Smooth muscle cell of the brain vasculature (primary cell): ENCODE measurements at regions not wholly inside any gene's neighbourhood (a gene's known extent, or its start where the extent isn't known, plus 50 kb on each side); places are given as distances from the start of the nearest gene placed in this dataset.
A peak's percentile ranks its signal among the peaks of the same experiment; 100 is the strongest.
"Not testable (repeated sequence)": the region's sequence is repeated elsewhere in the genome, so short reads cannot be mapped to it uniquely, and the experiment has no call there.

ENCODE experiments used
- DNase-seq: peaks from one replicate; pipeline ENCODE4 v3.0.0-alpha.2; 2012; ENCODE audit warnings: low read depth, low spot score

GRCh38 chr7:131861620-131862346, 305.4 kb upstream of the PODXL start:
- peak; percentile 18 for DNase-seq

GRCh38 chr7:131859147-131859821, 302.9 kb upstream of the PODXL start:
- peak; percentile 57 for DNase-seq

- DNase-seq: no peak
Observed at GRCh38 chr7:131858611-131859010, 302.2 kb upstream of the PODXL start.

- DNase-seq: no peak
Observed at GRCh38 chr7:131849472-131849871, 293.0 kb upstream of the PODXL start.

- no peak for DNase-seq
Observed at GRCh38 chr7:131848033-131848432, 291.6 kb upstream of the PODXL start.

GRCh38 chr7:131845573-131846314, 289.3 kb upstream of the PODXL start:
- no peak for DNase-seq

- no peak for DNase-seq
Observed at GRCh38 chr7:131844369-131844768, 287.9 kb upstream of the PODXL start.

GRCh38 chr7:131843898-131844331, 287.5 kb upstream of the PODXL start:
- DNase-seq: no peak

- no peak for DNase-seq
Observed at GRCh38 chr7:131839967-131840690, 283.7 kb upstream of the PODXL start.

GRCh38 chr7:131836733-131837132, 280.3 kb upstream of the PODXL start:
- no peak for DNase-seq

GRCh38 chr7:131835141-131835540, 278.7 kb upstream of the PODXL start:
- no peak for DNase-seq

- no peak for DNase-seq
Observed at GRCh38 chr7:131830681-131831080, 274.3 kb upstream of the PODXL start.

GRCh38 chr7:131829947-131830558, 273.6 kb upstream of the PODXL start:
- DNase-seq: no peak

GRCh38 chr7:131827421-131827820, 271.0 kb upstream of the PODXL start:
- no peak for DNase-seq

- no peak for DNase-seq
Observed at GRCh38 chr7:131826960-131827359, 270.5 kb upstream of the PODXL start.

- DNase-seq: not testable (repeated sequence)
Observed at GRCh38 chr7:131823961-131824440, 267.6 kb upstream of the PODXL start.

- no peak for DNase-seq
Observed at GRCh38 chr7:131819891-131820290, 263.5 kb upstream of the PODXL start.

GRCh38 chr7:131816391-131817007, 260.1 kb upstream of the PODXL start:
- no peak for DNase-seq

- no peak for DNase-seq
Observed at GRCh38 chr7:131808736-131809135, 252.3 kb upstream of the PODXL start.

GRCh38 chr7:131808156-131808555, 251.7 kb upstream of the PODXL start:
- not testable (repeated sequence) for DNase-seq

GRCh38 chr7:131803816-131804215, 247.4 kb upstream of the PODXL start:
- DNase-seq: no peak
